Stomach (tissue), 4 donors: ENCODE measurements at regions not wholly inside any gene's neighbourhood (a gene's known extent, or its start where the extent isn't known, plus 50 kb on each side); places are given as distances from the start of the nearest gene placed in this dataset.

Experiments used
- CTCF ChIP-seq, 7 experiments: fragments of 450-650 bp in 4 of 7; fragments of 200-600 bp in 3 of 7; sonication (generic) in 3 of 7; IDR thresholded peaks; one replicate each; pipeline ENCODE4 v1.5.1; 2016 to 2019; ENCODE audit warnings: antibody characterized with exemption in 7 of 7, control low read depth in 2 of 7, mild to moderate bottlenecking in 1 of 7
- EP300 ChIP-seq: sonication (generic); formaldehyde crosslinking; IDR thresholded peaks from one replicate; pipeline ENCODE4 v1.6.1; 2017; ENCODE audit warnings: antibody characterized with exemption

GRCh38 chr9:88653406-88653805, 118.4 kb downstream of the NXNL2 start:
- TF ChIP-seq EP300 (no peak), CTCF (IDR thresholded peaks at IDR 0.05) (no peak)
